CD14-positive monocyte (primary cell): ENCODE measurements at regions not wholly inside any gene's neighbourhood (a gene's known extent, or its start where the extent isn't known, plus 50 kb on each side); places are given as distances from the start of the nearest gene placed in this dataset.

ENCODE experiments used
- DNase-seq, 3 donors: peaks; one replicate each; pipeline ENCODE4 v3.0.0-alpha.2; 2011 to 2022
- H2AFZ ChIP-seq: 2 replicates; pipeline ENCODE4 v1.6.0; 2012; ENCODE audit warnings: mild to moderate bottlenecking, low read depth, low read length, inconsistent platforms; ENCODE audit not compliant: insufficient read depth, poor library complexity, severe bottlenecking
- H3K27ac ChIP-seq, 2 donors: 1 replicate in 1 of 2; 2 replicates in 1 of 2; pipeline ENCODE4 v1.5.1; 2012 to 2013; ENCODE audit warnings: low read length in 2 of 2, control low read depth in 1 of 2, inconsistent platforms in 1 of 2, low read depth in 1 of 2, mild to moderate bottlenecking in 1 of 2
- H3K27me3 ChIP-seq, 2 donors: one replicate each; pipeline versions ENCODE4 v1.6.0 to v1.6.1; 2011 to 2013; ENCODE audit warnings: low read length in 2 of 2; ENCODE audit not compliant: control insufficient read depth in 2 of 2, insufficient read depth in 2 of 2
- H3K36me3 ChIP-seq, 2 donors: replicated peaks in 1 of 2; 1 replicate in 1 of 2; 2 replicates in 1 of 2; pipeline versions ENCODE4 v1.5.1 to v1.6.1; 2012 to 2013; ENCODE audit warnings: low read length in 2 of 2, control low read depth in 1 of 2, inconsistent platforms in 1 of 2, mild to moderate bottlenecking in 1 of 2; ENCODE audit not compliant: insufficient read depth in 2 of 2, control insufficient read depth in 1 of 2
- H3K4me1 ChIP-seq, 2 donors: 1 replicate in 1 of 2; 2 replicates in 1 of 2; pipeline versions ENCODE4 v1.5.1 to v1.6.1; 2012 to 2013; ENCODE audit warnings: low read length in 2 of 2, control low read depth in 1 of 2, inconsistent platforms in 1 of 2, mild to moderate bottlenecking in 1 of 2, moderate library complexity in 1 of 2; ENCODE audit not compliant: insufficient read depth in 2 of 2, control insufficient read depth in 1 of 2
- H3K4me2 ChIP-seq: replicated peaks from 2 replicates; pipeline ENCODE3; 2012; ENCODE audit warnings: low read length, moderate library complexity, mild to moderate bottlenecking; ENCODE audit not compliant: poor library complexity, severe bottlenecking; ENCODE audit errors: extremely low read depth
- H3K4me3 ChIP-seq, 3 experiments: fragments of 200-600 bp in 1 of 3; sonication (generic) in 1 of 3; replicated peaks in 1 of 3; 1 replicate in 2 of 3; 2 replicates in 1 of 3; pipeline ENCODE4 v1.5.1; 2011 to 2013; ENCODE audit warnings: low read length in 3 of 3, mild to moderate bottlenecking in 3 of 3, control low read depth in 2 of 3, low read depth in 2 of 3, inconsistent platforms in 1 of 3, moderate library complexity in 1 of 3
- H3K79me2 ChIP-seq: 2 replicates; pipeline ENCODE4 v1.6.0; 2012; ENCODE audit warnings: mild to moderate bottlenecking, control low read depth, inconsistent platforms, low read length, moderate library complexity; ENCODE audit not compliant: insufficient read depth
- H3K9ac ChIP-seq: 2 replicates; pipeline ENCODE4 v1.6.0; 2017; ENCODE audit warnings: low read length, mild to moderate bottlenecking; ENCODE audit not compliant: insufficient read depth, poor library complexity, severe bottlenecking
- H3K9me3 ChIP-seq, 2 donors: replicated peaks in 1 of 2; 1 replicate in 1 of 2; 2 replicates in 1 of 2; pipeline versions ENCODE4 v1.5.1 to v1.6.1; 2012 to 2013; ENCODE audit warnings: low read length in 2 of 2, control low read depth in 1 of 2; ENCODE audit not compliant: control insufficient read depth in 1 of 2, insufficient read depth in 1 of 2
- H4K20me1 ChIP-seq: 2 replicates; pipeline ENCODE4 v1.6.0; 2012; ENCODE audit warnings: mild to moderate bottlenecking, low read length, control low read depth, moderate library complexity; ENCODE audit not compliant: insufficient read depth
- H3K27ac Mint-ChIP-seq, 7 donors: one replicate each; pipeline ENCODE4 v1.8.0; 2020; ENCODE audit warnings: mild to moderate bottlenecking in 7 of 7, mixed read lengths in 7 of 7, moderate library complexity in 6 of 7, inconsistent platforms in 2 of 7
- H3K27me3 Mint-ChIP-seq, 3 donors: one replicate each; pipeline ENCODE4 v1.8.0; 2021 to 2022; ENCODE audit warnings: low read depth in 3 of 3, mild to moderate bottlenecking in 3 of 3, mixed read lengths in 3 of 3, moderate library complexity in 3 of 3, inconsistent platforms in 1 of 3
- H3K36me3 Mint-ChIP-seq, 2 donors: one replicate each; pipeline ENCODE4 v1.8.0; 2020; ENCODE audit warnings: mixed read lengths in 2 of 2, inconsistent platforms in 1 of 2, mild to moderate bottlenecking in 1 of 2
- H3K4me1 Mint-ChIP-seq: one replicate; pipeline ENCODE4 v1.8.0; 2020; ENCODE audit warnings: mild to moderate bottlenecking, mixed read lengths
- H3K4me3 Mint-ChIP-seq, 2 donors: one replicate each; pipeline ENCODE4 v1.8.0; 2020; ENCODE audit warnings: mild to moderate bottlenecking in 2 of 2, mixed read lengths in 2 of 2, moderate library complexity in 1 of 2
- H3K9me3 Mint-ChIP-seq, 7 donors: one replicate each; pipeline ENCODE4 v1.8.0; 2020 to 2022; ENCODE audit warnings: mixed read lengths in 7 of 7, mild to moderate bottlenecking in 6 of 7, moderate library complexity in 6 of 7, inconsistent platforms in 2 of 7
- WGBS: methylation state at CpG from one replicate; pipeline ENCODE4 v1.1.5; 2013; ENCODE audit warnings: missing lambda C conversion rate; ENCODE audit not compliant: insufficient coverage; 5-methylcytosine and 5-hydroxymethylcytosine counted together
- intact Hi-C, 2 donors: fragments of 100-400 bp; cut with micrococcal nuclease; formaldehyde crosslinking; loops; one replicate each; pipeline versions ENCODE4 v1.15.0 to v1.15.1; 2023
- TF ChIP-seq, protein P1 (sequence below): fragments of 200-600 bp; IDR thresholded peaks from one replicate; pipeline ENCODE4 v1.8.0; 2022; ENCODE audit warnings: antibody characterized with exemption, mild to moderate bottlenecking

DNA sequence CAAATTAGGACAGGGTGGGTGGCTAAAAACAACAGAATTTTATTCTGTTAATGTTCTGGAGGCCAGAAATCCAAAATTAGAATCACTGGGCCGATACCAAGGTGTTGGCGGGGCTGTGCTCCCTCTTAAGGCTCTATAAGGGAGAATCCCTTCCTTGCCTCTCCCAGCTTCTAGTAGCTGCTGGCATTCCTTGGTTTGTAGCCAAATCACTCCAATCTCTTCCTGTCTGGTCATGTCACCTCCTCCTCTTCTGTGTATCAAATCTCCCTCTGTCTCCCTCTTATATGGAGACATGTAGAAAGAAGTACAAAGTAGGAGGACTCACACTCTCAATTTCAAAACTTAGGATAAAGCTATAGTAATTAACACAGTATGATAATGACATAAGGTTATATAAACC lies 102.9 kb upstream of the SIRPA start:
- Mint-ChIP-seq H3K4me1 (peaks cover 7% of the 10 kb centered on the region), H3K4me3 (no peak overlapping the region), H3K27me3 (peaks cover 11 to 30% (median 20%) of the 10 kb centered on the region in 3 donors), H3K36me3 (no peaks in the 10 kb centered on the region), H3K27ac (no peak overlapping the region), H3K9me3 (peaks cover 0 to 4% (median 2%) of the 10 kb centered on the region in 7 donors)
- TF ChIP-seq, protein P1, sequence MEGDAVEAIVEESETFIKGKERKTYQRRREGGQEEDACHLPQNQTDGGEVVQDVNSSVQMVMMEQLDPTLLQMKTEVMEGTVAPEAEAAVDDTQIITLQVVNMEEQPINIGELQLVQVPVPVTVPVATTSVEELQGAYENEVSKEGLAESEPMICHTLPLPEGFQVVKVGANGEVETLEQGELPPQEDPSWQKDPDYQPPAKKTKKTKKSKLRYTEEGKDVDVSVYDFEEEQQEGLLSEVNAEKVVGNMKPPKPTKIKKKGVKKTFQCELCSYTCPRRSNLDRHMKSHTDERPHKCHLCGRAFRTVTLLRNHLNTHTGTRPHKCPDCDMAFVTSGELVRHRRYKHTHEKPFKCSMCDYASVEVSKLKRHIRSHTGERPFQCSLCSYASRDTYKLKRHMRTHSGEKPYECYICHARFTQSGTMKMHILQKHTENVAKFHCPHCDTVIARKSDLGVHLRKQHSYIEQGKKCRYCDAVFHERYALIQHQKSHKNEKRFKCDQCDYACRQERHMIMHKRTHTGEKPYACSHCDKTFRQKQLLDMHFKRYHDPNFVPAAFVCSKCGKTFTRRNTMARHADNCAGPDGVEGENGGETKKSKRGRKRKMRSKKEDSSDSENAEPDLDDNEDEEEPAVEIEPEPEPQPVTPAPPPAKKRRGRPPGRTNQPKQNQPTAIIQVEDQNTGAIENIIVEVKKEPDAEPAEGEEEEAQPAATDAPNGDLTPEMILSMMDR, result no peak
- intact Hi-C loops, result no loop called here
- no peak overlapping the region for H2AFZ ChIP-seq
- peaks cover 6 to 12% of the 10 kb centered on the region in 2 donors for H3K4me1 ChIP-seq
- WGBS, result no CpG with 5 or more reads among the region's 2 CpGs
- H4K20me1 ChIP-seq, result peaks cover 25% of the 10 kb centered on the region
- H3K4me2 ChIP-seq, result no peak overlapping the region
- no peaks in the 10 kb centered on the region for H3K9me3 ChIP-seq
- no peaks in the 10 kb centered on the region for H3K36me3 ChIP-seq
- no peak overlapping the region for H3K9ac ChIP-seq
- no peaks in the 10 kb centered on the region for H3K79me2 ChIP-seq
- no peak overlapping the region for H3K4me3 ChIP-seq
- no peak for DNase-seq
- no peak overlapping the region for H3K27ac ChIP-seq
- H3K27me3 ChIP-seq, result peaks cover 19 to 22% of the 10 kb centered on the region in 2 donors

DNA sequence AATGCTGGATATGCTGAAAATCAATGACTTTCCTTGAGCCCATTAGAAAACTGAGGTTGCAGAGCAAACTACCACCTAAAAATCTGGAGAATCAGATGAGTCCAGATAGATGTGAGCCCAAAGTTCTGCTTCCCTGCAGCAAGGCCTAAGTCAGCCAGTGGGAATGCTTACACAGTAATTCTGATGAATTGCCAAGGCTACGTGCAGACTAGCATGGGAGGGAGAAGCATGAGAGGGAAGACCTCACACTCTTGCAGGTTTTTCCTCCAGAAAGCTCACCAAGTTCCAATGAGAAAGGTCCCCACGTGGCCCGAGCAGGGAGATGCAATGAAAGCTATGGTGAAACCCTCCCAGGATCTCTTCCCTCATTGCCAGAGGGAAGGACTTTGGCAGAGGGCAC lies 104.8 kb upstream of the SIRPA start:
- no peak overlapping the region for H3K4me3 Mint-ChIP-seq
- peaks cover 22% of the 10 kb centered on the region for H3K4me1 Mint-ChIP-seq
- intact Hi-C loops, result no loop called here
- no peaks in the 10 kb centered on the region for H3K9me3 ChIP-seq
- H3K4me3 ChIP-seq, result no peak overlapping the region
- no peak overlapping the region for H3K4me2 ChIP-seq
- TF ChIP-seq, protein P1, result no peak
- H3K27me3 Mint-ChIP-seq, result peaks cover 22 to 46% (median 33%) of the 10 kb centered on the region in 3 donors
- peaks cover 34% of the 10 kb centered on the region for H4K20me1 ChIP-seq
- no peak overlapping the region for H3K9ac ChIP-seq
- no peaks in the 10 kb centered on the region for H3K79me2 ChIP-seq
- H3K36me3 ChIP-seq, result no peaks in the 10 kb centered on the region
- no peak overlapping the region for H2AFZ ChIP-seq
- H3K27ac ChIP-seq, result no peak overlapping the region
- no peak overlapping the region for H3K27ac Mint-ChIP-seq
- peaks cover 28 to 31% of the 10 kb centered on the region in 2 donors for H3K27me3 ChIP-seq
- peaks cover 17 to 24% of the 10 kb centered on the region in 2 donors for H3K4me1 ChIP-seq
- peaks cover 0 to 5% (median 2%) of the 10 kb centered on the region in 7 donors for H3K9me3 Mint-ChIP-seq
- no CpG with 5 or more reads among the region's 3 CpGs for WGBS
- DNase-seq, result no peak
- peaks cover 0 to under 1% of the 10 kb centered on the region in 2 donors for H3K36me3 Mint-ChIP-seq
